GM12864 (cell line): ENCODE measurements at regions not wholly inside any gene's neighbourhood (a gene's known extent, or its start where the extent isn't known, plus 50 kb on each side); places are given as distances from the start of the nearest gene placed in this dataset.

Experiments used
- DNase-seq: peaks from one replicate; pipeline ENCODE4 v3.0.0-alpha.2; 2011; ENCODE audit warnings: low read depth
- H3K4me3 ChIP-seq: 2 replicates; pipeline ENCODE4 v1.5.1; 2011; ENCODE audit warnings: mild to moderate bottlenecking, low read depth, low read length, control low read depth
- CTCF ChIP-seq: IDR thresholded peaks from 2 replicates; pipeline ENCODE4 v1.5.1; 2011; ENCODE audit warnings: low read depth, mild to moderate bottlenecking, moderate library complexity, low read length, control low read depth, inconsistent platforms; ENCODE audit errors: missing control alignments

GRCh38 chr11:32318071-32319055, 117.0 kb downstream of the WT1 start:
- TF ChIP-seq CTCF: no peak
- H3K4me3 ChIP-seq: no peak overlapping the region
- DNase-seq: no peak

GRCh38 chr11:32323814-32324130, 111.6 kb downstream of the WT1 start:
- DNase-seq: no peak
- TF ChIP-seq CTCF: no peak
- H3K4me3 ChIP-seq: no peak overlapping the region

GRCh38 chr11:32325187-32325586, 110.2 kb downstream of the WT1 start:
- TF ChIP-seq CTCF: no peak
- no peak overlapping the region for H3K4me3 ChIP-seq
- no peak for DNase-seq

GRCh38 chr11:32325725-32326124, 109.6 kb downstream of the WT1 start:
- TF ChIP-seq CTCF: no peak
- DNase-seq: no peak
- H3K4me3 ChIP-seq: no peak overlapping the region

- no peak for TF ChIP-seq CTCF
- no peak overlapping the region for H3K4me3 ChIP-seq
- no peak for DNase-seq
These were observed 108.8 kb downstream of the WT1 start for GRCh38 chr11:32326522-32326921.

GRCh38 chr11:32328392-32328791, 106.9 kb downstream of the WT1 start:
- TF ChIP-seq CTCF: no peak
- no peak overlapping the region for H3K4me3 ChIP-seq
- no peak for DNase-seq

- H3K4me3 ChIP-seq: no peak overlapping the region
- no peak for DNase-seq
- TF ChIP-seq CTCF: no peak
These were observed 104.2 kb downstream of the WT1 start for GRCh38 chr11:32331098-32331497.
